ENCODE measurements at regions not wholly inside any gene's neighbourhood (a gene's known extent, or its start where the extent isn't known, plus 50 kb on each side); places are given as distances from the start of the nearest gene placed in this dataset.

DNA sequence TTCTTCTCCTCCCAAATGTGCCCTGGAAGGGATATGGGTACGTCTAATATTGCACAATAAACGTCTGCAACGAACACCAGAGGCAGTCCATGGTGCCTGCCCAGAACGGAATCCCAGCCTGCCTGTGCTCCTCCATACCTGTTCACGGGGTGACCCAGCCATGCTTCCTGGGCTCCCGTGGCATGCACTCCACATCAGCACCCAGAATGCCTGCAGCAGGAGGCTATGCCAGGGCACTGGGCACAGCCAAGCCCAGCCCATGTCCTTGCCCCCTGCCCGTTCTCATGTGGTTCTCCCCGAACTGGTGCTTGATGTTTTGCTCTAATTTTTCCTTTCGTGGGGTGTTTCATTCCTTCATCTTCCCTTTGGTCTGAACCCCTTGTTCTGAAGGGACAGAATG lies 404.3 kb downstream of the BCL11B start:
- no peak overlapping the region for H3K27ac Mint-ChIP-seq
- H3K4me3 Mint-ChIP-seq = no peak overlapping the region
- no peaks in the 10 kb centered on the region for H3K36me3 Mint-ChIP-seq
- H3K4me1 Mint-ChIP-seq = no peaks in the 10 kb centered on the region
- H3K27me3 Mint-ChIP-seq = no peaks in the 10 kb centered on the region
- H3K9me3 Mint-ChIP-seq = peaks cover 0 to 3% (median 2%) of the 10 kb centered on the region in 3 donors

DNA sequence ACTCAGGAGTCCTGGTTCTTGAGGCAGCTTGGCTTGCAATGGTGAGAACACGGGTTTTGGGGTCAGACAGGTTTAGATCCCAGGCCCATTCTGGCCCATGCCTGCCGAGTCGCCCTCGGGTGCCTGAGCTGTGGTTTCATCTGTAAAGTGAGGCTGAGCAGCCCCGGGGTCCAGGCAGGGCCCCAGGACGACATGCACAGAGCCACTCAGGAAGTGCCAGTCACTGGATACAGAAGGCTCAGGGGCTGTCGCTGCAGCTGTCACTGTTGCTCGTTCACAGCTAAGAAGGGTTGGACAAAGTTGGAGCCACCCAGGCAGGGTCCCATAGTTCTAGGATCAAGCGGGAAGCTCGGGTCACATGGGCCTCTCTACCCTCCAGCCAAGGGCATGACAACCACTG lies 403.1 kb downstream of the BCL11B start:
- Mint-ChIP-seq H3K27ac (no peak overlapping the region), H3K4me1 (no peaks in the 10 kb centered on the region), H3K36me3 (no peaks in the 10 kb centered on the region), H3K9me3 (peaks cover 0 to 7% (median 2%) of the 10 kb centered on the region in 3 donors), H3K4me3 (no peak overlapping the region), H3K27me3 (no peaks in the 10 kb centered on the region)

DNA sequence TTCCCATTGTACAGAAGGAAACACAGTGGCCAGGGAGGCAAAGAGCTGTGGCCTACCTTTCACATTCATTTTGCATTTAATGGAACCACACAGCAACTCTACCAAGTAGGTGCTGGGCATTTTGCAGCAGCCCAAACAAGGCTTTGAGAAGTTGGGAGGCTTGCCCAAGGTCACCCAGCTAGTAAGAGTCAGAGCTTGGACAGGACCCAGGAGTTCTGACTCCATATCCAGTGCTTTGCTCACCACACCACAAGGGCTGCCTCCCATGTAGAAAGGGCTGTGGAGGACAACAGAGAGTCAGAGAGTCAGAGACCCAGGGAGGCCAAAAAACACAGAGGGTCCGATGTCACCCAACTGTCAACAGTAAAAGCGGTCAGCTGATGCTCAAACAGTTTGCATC lies 400.2 kb downstream of the BCL11B start:
- no peaks in the 10 kb centered on the region for H3K36me3 Mint-ChIP-seq
- no peak overlapping the region for H3K27ac Mint-ChIP-seq
- H3K4me1 Mint-ChIP-seq = no peaks in the 10 kb centered on the region
- no peaks in the 10 kb centered on the region for H3K27me3 Mint-ChIP-seq
- H3K9me3 Mint-ChIP-seq = peaks cover 2 to 11% (median 2%) of the 10 kb centered on the region in 3 donors
- no peak overlapping the region for H3K4me3 Mint-ChIP-seq

DNA sequence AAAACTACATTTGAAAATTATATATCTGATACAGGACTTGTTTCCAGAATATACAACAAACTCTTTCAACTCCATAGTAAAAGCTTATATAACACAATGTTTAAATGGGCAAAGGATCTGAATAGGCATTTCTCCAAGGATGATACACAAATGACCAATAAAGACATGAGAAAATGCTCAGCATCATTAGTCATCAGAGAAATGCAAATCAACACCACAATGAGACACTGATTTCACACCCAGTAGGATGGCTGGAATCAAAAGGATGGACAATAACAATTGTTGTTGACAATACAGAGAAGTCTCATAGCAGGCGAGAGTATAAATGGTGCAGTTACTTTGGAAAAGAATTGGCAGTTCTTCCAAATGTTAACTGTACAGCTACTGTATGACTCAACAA lies 394.9 kb downstream of the BCL11B start:
- no peaks in the 10 kb centered on the region for H3K36me3 Mint-ChIP-seq
- H3K27me3 Mint-ChIP-seq = no peaks in the 10 kb centered on the region
- no peak overlapping the region for H3K4me3 Mint-ChIP-seq
- H3K27ac Mint-ChIP-seq = no peak overlapping the region
- H3K4me1 Mint-ChIP-seq = no peaks in the 10 kb centered on the region
- H3K9me3 Mint-ChIP-seq = peaks cover 5 to 21% (median 7%) of the 10 kb centered on the region in 3 donors

DNA sequence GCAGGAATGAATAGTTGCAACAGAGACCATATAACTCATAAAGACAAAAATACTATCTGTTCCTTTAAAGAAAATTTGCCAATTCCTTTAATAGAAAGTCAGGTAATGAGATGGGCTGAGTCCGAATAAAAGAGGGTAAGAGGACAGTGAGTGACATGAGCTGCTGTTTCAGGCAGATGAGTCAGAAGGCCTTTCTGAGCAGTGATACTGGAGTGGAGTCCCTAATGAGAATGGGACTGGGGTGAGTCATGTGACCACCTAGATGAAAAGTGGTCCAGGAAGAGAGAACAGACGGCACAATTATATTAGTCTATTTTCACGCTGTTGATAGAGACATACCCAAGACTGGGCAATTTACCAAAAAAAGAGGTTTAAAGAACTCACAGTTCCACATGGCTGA lies 393.7 kb downstream of the BCL11B start:
- peaks cover 5 to 18% (median 7%) of the 10 kb centered on the region in 3 donors for H3K9me3 Mint-ChIP-seq
- no peaks in the 10 kb centered on the region for H3K4me1 Mint-ChIP-seq
- H3K27me3 Mint-ChIP-seq = no peaks in the 10 kb centered on the region
- H3K36me3 Mint-ChIP-seq = no peaks in the 10 kb centered on the region
- H3K27ac Mint-ChIP-seq = no peak overlapping the region
- H3K4me3 Mint-ChIP-seq = no peak overlapping the region

DNA sequence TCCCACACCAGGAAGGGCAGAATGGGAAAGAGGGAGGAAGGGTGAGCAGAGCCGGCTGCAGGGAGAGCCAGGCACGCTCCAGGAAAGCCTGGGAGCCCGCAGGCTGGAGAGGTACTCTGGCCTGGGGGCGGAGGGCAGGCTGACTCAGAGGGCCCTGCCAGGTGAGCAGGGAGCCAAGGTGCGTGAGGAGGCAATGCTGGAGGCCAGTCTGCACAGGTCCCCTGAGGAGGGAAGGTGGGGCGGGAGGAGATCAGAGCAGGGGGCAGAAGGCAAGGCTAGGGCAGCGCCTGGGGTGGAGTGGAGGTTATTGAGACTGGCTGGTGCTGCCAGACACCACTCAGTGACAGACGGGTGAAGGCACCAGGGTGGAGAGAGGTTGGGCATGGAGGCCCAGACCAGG lies 385.0 kb downstream of the BCL11B start:
- H3K36me3 Mint-ChIP-seq = peaks cover 2% of the 10 kb centered on the region
- no peak overlapping the region for H3K4me3 Mint-ChIP-seq
- H3K27ac Mint-ChIP-seq = no peak overlapping the region
- H3K9me3 Mint-ChIP-seq = peaks cover 5 to 7% (median 5%) of the 10 kb centered on the region in 3 donors
- peaks cover 1% of the 10 kb centered on the region for H3K27me3 Mint-ChIP-seq
- H3K4me1 Mint-ChIP-seq = no peaks in the 10 kb centered on the region

DNA sequence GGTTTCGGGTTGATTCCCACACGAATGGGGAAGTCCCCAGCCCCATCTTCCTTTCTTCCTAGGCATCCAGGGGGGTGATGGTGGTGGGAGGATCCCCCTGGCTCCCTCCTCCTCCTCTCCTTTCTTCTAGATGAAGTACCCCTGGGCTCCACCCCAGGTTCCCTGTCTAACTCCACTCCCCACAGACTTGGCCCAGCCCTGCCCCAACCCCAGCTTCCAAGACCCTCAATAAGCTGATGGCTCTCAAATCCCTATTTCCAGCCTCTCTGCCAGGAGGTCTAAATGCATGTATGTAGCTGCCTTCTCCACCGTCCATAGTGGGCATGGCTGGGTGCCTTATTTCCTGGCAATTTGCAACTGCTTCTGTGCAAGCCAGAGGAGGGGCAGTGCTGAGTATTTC lies 383.7 kb downstream of the BCL11B start:
- H3K4me1 Mint-ChIP-seq = no peaks in the 10 kb centered on the region
- H3K36me3 Mint-ChIP-seq = peaks cover 2% of the 10 kb centered on the region
- no peak overlapping the region for H3K27ac Mint-ChIP-seq
- peaks cover 5 to 8% (median 5%) of the 10 kb centered on the region in 3 donors for H3K9me3 Mint-ChIP-seq
- no peak overlapping the region for H3K4me3 Mint-ChIP-seq
- peaks cover 1% of the 10 kb centered on the region for H3K27me3 Mint-ChIP-seq

DNA sequence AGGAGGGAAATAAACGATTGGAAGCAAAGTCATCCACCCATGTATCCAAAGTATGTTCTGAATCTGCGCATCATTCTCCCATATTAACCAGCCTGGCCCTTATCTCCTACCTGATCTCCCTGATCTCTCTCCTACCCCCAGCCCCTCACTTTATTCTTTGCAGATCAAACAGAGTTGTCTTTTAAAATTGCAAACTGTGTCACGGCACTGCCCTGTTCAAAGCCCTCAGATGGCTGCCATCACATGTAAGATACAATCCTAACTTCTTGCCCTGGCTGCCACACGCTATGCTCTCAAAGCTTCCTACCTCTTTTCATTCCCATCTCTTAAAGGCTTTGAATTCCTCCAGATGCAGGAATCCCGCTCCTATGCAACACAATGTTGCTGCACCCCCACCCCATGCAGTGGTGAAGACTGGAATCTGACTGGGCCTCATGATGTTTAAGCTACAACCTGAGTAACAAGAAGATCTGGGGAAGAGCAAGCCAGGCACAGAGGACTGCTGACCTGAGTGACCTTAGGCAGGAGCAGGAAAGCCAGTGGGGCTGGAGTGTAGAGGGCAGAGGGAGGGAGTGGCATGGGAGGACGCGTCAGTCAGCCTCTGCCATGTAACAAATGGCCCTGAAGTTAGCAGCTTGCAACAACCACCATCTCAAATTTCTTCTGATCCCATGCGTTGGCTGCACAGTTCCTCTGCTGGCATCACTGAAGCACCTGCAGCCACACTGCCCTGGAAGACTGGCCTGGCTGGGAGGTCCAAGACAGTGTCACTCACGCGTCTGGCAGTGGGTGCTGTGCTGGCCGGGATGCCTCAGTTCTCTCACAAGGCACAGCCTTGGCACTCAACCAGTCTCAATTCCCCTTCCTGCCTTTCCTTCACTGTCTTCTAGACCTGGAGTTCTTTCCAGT lies 382.8 kb downstream of the BCL11B start:
- Mint-ChIP-seq H3K27ac (no peak overlapping the region), H3K4me1 (no peaks in the 10 kb centered on the region), H3K27me3 (peaks cover 1% of the 10 kb centered on the region), H3K9me3 (peaks cover 5 to 8% (median 6%) of the 10 kb centered on the region in 3 donors), H3K4me3 (peak overlapping the region in 2 of 4 donors; percentile 17 to 59), H3K36me3 (peaks cover 2% of the 10 kb centered on the region)

DNA sequence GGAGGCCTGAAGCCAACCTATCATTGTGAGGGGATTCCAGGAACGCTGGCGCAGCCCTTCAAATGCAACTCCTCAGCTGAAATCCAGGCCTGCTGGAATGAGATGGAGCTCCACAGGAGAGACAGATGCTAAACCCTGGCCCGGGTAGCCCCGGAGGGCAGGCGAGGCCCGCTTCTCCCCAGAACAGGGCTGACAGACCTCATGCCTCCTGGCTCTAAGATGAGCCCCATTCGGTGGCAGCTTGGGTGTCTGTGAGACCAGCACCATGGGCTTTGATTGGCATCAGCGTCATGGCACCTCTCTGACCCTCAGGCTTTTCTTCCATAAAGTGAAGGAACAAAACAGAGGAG lies 382.2 kb downstream of the BCL11B start:
- H3K27ac Mint-ChIP-seq = no peak overlapping the region
- H3K4me3 Mint-ChIP-seq = no peak overlapping the region
- peaks cover 3 to 8% (median 4%) of the 10 kb centered on the region in 3 donors for H3K9me3 Mint-ChIP-seq
- H3K36me3 Mint-ChIP-seq = peaks cover 2% of the 10 kb centered on the region
- H3K27me3 Mint-ChIP-seq = peaks cover 1% of the 10 kb centered on the region
- no peaks in the 10 kb centered on the region for H3K4me1 Mint-ChIP-seq

DNA sequence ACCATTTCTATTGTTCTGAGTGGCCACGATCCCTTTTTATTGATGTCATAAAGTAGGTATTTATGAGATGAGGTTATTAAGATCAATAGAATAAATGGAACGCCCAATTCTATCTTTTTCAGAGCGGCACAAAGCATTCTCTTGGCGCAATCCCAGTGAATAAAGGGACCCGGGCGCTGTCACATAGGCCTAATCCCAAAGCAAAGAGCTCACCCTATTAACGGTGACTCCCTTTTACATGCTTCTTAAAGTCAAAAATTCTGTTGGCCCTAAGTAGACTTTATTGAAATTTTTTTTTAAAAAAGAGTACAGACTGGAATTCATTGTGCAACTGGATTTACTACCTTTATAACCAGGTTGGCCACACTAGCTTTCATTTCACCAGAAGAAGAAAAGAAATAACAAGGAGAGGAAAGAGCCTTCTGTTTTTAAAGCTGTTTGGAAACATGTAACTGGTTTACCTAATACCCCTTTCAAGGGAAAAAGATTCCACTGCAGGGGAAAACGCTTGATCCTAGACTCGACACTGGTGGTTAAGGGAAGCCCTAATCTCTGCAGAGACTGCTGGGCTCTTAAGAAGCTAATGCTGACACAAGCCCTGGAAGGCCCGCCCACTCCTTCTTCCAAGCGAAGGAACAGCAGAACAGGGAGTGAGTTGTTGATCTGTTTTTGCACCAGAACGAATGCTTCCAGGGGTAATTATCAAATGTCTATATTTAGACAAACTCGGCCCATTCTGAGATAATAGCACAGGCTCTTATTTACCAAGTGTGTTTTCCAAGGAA lies 381.2 kb downstream of the BCL11B start:
- Mint-ChIP-seq H3K27ac (no peak overlapping the region), H3K9me3 (peaks cover 1 to 8% (median 3%) of the 10 kb centered on the region in 3 donors), H3K27me3 (peaks cover 1% of the 10 kb centered on the region), H3K36me3 (peaks cover 2% of the 10 kb centered on the region), H3K4me3 (no peak overlapping the region), H3K4me1 (no peaks in the 10 kb centered on the region)

DNA sequence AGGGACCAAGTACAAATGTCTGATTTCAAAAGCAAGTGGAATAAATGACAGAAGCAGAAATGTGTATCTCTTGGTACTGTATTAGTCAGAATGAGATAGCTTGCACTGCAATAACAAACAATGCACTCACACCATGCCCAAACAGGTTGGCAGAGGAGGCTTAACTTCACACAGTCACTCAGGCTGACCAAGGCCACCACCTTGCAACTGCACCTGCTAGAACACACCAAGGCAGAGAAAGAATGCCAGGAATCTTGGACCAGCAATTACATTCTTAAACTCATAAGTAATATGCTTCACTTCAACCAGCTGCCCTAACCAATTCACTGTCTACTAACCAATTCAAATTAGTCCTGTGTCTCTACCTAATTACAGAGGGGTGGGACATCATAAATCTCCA lies 378.3 kb downstream of the BCL11B start:
- Mint-ChIP-seq H3K36me3 (no peaks in the 10 kb centered on the region), H3K4me3 (no peak overlapping the region), H3K4me1 (no peaks in the 10 kb centered on the region), H3K27ac (no peak overlapping the region), H3K27me3 (peaks cover 1% of the 10 kb centered on the region), H3K9me3 (peaks cover 1 to 16% (median 6%) of the 10 kb centered on the region in 3 donors)

DNA sequence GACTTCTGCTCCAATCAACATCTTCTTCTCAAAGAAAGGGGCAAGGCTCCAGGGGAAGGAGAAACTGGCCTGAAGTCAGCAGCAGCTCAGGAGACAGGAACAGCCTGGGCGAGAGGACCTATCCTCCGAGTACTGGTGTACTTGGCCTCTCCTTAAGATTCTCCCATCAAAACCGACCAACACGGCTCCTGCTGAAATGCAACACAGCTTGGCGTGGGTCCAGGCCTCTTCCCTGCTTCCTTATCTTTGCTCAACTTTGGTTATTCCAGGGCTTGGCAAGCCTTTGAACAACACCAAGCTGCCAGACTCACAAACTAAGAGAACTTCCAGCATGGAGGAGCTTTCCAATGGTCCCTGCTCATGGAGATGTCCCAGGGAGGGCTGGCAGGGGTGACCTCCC lies 377.4 kb downstream of the BCL11B start:
- no peaks in the 10 kb centered on the region for H3K36me3 Mint-ChIP-seq
- H3K4me1 Mint-ChIP-seq = no peaks in the 10 kb centered on the region

DNA sequence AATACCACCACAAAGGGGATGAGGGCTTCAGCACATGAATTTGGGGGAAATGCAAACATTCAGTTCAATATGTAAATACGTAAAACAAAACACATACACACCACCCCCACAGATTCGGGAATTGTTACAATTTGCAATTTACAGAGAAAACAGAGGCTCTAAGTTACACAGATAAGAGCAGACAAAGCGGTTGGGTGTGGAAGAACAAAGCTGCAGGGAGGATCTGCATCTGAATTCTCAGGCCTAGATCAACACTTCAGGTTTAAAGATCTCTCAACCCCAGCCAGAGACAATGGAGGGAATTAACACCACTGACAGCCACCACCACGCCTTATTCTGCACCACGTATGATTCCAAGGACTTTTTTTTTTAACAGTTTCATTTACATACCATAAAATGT lies 375.5 kb downstream of the BCL11B start:
- no peaks in the 10 kb centered on the region for H3K36me3 Mint-ChIP-seq
- no peaks in the 10 kb centered on the region for H3K4me1 Mint-ChIP-seq
- H3K9me3 Mint-ChIP-seq = peaks cover 1 to 16% (median 9%) of the 10 kb centered on the region in 3 donors
- no peaks in the 10 kb centered on the region for H3K27me3 Mint-ChIP-seq
- H3K4me3 Mint-ChIP-seq = no peak overlapping the region
- no peak overlapping the region for H3K27ac Mint-ChIP-seq

More for the DNA sequence above, 377.4 kb downstream of the BCL11B start:
- H3K9me3 Mint-ChIP-seq = peaks cover 1 to 16% (median 6%) of the 10 kb centered on the region in 3 donors
- peaks cover 1% of the 10 kb centered on the region for H3K27me3 Mint-ChIP-seq
- H3K4me3 Mint-ChIP-seq = no peak overlapping the region
- no peak overlapping the region for H3K27ac Mint-ChIP-seq

DNA sequence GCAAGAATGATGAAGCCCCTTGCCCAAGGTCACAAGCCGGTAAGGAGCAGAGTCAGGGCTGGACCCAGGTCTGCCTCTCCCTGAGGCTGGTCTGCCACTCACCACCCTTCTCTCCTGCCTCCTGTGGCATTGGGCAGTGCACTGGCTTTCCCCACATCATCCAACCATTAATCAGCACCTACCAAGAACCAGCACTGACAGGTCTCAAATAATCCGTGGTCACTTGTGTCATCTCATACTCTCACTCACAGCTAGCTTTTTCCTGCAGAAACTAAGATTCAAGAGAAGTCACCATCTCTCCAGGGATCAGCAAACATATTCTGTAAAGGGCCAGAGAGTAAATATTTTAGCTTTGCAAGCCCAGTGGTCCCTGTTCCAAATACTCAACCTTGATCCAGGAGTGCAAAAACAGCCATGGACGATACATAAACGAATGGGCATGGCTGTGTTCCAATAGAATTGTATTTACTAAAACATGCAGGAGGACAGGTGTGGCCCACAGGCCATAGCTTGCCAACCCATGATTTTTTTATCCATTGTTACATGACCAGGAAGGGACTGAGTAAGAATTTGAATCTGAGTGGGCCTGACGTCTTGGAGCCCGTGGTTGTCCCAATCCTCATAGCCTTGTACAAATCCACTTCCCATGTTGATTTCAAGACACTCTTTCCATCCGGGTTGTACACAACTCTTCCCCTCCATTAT lies 374.2 kb downstream of the BCL11B start:
- peak overlapping the region in 1 of 4 donors; percentile 39 for H3K4me3 Mint-ChIP-seq
- H3K27me3 Mint-ChIP-seq = no peaks in the 10 kb centered on the region
- H3K27ac Mint-ChIP-seq = no peak overlapping the region
- H3K4me1 Mint-ChIP-seq = no peaks in the 10 kb centered on the region
- H3K9me3 Mint-ChIP-seq = peaks cover 0 to 12% (median 7%) of the 10 kb centered on the region in 3 donors
- H3K36me3 Mint-ChIP-seq = no peaks in the 10 kb centered on the region

DNA sequence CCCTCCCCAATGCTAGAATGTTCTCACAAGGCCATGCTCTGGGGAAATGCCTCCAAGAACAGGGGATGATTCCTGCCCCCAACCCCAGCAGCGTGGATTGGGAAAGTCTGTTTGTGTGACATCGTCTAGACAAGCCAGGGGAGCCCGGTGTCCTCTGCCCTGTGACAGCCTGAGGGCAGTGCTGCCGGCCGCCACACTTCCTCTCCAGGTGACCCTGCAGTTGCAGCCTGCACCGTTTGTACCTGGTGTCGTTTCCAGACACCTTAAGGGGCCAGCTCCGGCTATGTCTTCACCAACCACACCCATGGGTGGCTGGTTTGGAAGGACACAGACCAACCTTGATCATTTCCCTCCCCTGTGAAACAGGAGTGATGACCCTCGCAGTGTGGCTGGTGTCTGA lies 372.6 kb downstream of the BCL11B start:
- H3K4me1 Mint-ChIP-seq = no peaks in the 10 kb centered on the region
- H3K4me3 Mint-ChIP-seq = no peak overlapping the region
- no peaks in the 10 kb centered on the region for H3K27me3 Mint-ChIP-seq
- H3K9me3 Mint-ChIP-seq = peaks cover 2 to 9% (median 9%) of the 10 kb centered on the region in 3 donors
- no peak overlapping the region for H3K27ac Mint-ChIP-seq
- H3K36me3 Mint-ChIP-seq = no peaks in the 10 kb centered on the region
